ENCODE measurements at regions not wholly inside any gene's neighbourhood (a gene's known extent, or its start where the extent isn't known, plus 50 kb on each side); places are given as distances from the start of the nearest gene placed in this dataset.

DNA sequence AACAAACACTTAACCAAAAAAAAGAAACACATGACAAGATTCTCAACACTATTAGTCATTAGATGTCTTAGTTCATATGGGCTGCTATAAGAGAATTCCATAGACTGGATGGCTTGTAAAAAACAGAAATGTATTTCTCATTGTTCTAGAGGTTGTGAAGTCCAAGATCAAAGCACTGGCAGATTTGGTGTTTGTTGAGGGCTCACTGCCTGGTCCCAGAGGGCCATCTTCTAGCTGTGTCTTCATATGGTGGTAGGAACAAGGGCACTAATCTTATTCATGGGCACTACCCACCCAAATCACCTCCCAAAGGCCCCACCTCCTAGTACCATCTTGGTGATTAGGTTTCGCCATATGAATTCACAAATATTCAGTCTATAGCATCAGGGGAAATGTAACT is 162.5 kb upstream of the SDK2 start:
- no peak for DNase-seq (ENCODE audit: low read depth)

DNA sequence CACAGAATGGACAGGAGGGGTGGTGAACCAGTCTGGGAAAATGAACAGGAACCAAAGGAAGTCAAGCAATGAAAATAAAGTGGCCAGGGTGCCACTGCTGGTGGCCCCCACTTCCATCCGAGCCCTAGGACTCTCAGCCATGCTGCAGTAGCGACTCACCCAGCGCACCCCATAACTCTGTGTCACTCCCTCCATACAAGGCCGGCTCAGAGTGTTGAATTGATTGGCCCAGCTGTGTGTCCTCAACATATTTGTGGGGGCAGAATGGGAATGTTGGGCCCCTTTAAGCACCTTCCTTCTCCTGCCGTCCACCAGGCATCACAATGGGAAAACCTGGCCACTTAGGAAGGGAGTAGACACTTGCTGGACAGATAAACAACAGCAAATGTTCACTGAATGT is 169.0 kb upstream of the SDK2 start:
- DNase-seq (ENCODE audit: low read depth), result no peak

DNA sequence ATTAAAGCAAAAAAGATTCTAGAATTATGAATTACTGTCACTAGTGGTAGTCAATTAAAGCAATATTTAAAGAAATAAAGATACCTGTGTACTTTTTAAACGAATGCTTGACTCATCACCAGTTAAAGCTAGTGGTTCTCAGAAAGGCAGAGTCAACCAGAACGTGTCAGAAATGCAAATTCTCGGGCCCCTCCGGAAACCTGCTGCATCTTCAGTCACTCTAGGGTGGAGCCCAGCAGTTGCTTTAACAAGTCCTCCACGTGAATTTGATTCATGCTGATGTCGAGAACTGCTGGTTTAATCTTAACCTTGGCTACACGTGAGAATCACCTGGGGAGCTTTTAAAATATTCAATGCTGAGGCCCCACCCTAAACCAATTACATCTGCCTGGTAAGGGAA is 169.8 kb upstream of the SDK2 start:
- no peak for DNase-seq (ENCODE audit: low read depth)

DNA sequence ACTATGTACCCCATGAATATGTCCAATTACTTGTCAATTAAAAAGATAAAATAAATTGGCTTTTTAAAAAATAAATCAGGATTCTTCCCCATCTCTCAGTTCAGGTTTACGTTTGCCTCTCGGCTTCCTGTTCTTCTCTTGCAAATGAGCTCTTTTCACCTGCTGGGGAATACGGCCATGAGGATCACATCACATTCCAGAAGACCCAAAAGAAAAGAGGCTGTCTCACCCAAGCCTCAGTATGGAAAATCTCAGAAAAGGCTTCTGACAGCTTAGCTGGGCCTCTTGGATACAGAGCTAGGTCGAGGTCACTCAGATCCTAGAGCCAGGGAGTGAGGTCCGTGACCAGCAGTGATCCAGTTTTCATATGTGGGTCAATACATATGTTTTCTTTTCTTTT is 171.2 kb upstream of the SDK2 start:
- no peak for DNase-seq (ENCODE audit: low read depth)

DNA sequence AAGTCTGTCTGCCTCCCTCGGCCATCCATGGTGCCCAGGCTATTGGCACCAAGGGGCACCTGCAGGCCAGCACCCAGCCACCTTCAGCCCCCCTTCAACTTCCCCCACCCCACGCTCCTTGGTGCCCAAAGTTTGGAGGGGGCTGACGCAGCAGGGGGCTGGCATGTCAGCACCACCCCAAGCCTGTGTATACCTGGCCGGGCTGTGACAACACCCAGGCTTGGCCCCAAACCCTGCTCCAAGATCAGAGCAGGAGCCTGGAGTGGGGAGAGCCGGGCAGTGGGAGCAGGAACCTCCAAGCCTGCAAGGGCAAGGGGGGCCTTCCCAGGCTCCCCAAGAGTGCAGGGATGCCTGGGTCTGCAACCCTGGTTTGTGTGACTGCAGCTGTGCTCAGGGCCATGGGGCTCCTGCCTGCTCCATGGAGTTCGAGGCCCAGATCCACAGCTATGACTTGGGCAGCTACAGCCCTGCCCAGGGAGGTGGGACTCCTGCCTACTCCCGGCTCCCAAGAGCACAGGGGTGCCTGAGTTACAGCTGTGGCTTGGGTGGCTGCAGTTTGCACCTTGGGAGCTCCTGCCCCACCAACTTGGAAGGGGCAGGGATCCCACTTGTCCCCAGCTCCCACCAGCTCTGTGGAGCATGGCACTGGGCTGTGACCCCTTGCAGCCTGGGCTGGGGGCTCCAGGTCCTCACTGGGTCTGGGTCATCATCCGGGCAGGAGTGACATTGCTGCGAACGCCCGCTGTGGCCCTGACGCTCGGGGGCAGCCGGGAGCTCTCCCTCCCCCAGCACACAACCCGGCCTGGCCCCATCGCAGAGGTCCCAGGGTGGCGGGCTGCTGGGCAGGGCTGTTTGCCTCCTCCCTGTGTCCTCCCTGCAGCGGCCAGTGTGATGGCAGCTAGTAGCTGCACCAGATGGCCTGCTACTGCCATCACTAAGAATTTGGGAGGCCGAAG is 175.5 kb upstream of the SDK2 start:
- DNase-seq (ENCODE audit: low read depth), result no peak

DNA sequence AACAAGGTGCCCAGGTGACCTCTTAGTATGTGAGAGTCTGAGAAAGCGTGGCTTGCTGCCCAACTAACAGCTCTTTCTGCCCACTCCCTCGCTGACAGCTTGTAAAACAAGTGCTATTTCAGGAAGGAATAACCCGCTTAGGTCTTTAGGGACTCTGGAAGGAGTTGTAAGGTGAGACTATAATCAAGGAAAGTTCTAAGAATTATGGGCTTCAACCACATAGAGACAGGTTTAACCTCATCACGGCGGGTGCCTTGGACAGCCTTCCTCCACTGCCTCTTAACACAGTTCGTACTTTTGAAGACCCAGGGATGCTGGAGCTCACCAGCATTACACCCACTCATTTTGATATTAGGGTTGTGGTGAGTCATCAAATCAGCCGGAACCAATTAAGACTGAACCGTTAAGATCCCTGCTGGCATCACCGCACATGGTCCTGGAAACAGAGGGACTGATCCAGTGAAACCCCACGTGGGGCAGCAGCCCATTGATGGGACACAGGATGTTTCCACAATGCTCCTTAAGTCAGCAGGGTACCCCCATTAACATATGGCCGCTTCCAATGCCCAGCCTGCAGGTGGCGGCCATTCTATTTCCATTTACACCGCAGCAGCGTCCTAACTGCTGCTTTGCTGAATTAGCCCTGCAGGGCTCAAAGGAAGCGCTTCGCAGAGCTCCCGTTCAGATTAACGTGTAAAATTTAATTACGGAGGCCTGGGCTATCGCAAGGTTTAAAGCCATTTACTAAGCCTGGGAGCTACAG is 176.6 kb upstream of the SDK2 start:
- DNase-seq (ENCODE audit: low read depth), result no peak

DNA sequence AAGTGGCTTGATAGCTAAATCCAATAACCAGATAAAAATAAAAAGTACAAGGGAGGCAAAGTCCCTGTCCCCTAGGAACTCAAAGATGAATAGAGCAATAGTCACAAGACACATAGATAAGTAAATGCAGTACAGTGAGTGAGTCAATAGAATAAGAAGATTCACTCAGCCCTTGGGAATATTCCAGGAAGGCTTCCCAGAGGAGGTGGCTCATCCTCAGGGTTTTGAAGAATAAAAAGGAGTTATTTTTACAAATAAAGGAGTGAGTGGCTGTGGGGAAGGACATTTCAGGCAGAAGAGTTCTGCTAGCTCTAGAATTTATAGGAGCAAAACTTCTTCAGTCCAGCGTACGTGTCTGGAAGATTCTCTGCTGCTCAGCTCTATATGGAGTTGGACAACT is 177.4 kb upstream of the SDK2 start:
- no peak for DNase-seq (ENCODE audit: low read depth)

DNA sequence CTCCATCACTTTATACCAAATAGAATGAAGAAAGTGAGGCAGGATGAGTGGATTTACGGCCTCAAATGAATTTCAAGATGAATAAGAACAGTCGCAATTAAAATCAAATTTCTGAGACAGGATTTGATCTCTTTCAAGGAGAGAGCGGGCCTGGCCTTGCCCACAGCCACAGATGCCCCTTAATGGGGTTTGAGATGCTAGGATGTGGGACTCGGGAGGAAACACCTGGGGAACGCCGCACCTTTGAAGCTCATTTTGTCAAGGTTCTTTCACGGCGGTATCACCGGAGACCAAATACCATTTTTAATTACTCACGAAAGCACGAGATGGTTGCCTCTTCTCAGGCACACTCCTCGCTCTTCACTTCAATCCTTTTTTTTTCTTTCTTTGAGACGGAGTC is 178.1 kb upstream of the SDK2 start:
- no peak for DNase-seq (ENCODE audit: low read depth)

DNA sequence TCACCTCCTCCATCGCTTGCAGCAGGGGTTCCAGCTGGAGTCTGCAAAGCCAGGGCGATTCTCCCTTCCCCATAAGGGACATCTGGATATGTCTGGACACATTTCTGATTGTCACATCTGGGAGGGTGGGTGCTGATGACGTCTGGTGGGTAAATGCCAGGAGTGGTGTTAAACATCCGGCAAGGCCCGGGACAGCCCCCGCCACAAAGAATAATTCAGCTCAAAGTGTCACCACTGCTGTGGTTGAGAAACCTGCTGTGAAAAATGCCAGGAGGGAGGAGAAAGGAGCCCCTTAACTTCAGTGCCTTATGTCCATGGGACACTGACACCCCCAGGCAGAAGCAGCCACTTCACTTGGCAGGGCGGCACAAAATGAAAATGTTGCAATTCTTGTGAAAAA is 179.4 kb upstream of the SDK2 start:
- DNase-seq (ENCODE audit: low read depth), result no peak

DNA sequence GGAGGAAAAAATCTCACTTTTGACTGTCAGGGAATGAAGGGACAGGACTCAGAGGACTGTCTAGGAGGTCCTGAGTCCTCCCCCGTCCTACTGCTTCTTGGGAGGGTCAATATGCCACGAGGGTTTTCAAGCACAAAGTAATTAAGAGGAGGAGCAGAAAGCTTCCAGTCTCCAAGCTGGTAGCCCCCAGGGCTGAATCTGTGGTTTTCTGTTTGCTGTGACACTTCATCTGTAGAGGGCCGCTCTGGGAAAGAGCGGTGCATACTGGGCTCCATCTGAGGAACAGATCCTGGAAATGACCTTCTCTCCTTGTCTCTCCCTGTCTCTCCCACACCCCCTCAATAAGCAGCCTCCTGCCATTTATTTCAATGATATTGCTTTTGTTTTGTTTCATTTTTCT is 180.1 kb upstream of the SDK2 start:
- DNase-seq (ENCODE audit: low read depth), result no peak

DNA sequence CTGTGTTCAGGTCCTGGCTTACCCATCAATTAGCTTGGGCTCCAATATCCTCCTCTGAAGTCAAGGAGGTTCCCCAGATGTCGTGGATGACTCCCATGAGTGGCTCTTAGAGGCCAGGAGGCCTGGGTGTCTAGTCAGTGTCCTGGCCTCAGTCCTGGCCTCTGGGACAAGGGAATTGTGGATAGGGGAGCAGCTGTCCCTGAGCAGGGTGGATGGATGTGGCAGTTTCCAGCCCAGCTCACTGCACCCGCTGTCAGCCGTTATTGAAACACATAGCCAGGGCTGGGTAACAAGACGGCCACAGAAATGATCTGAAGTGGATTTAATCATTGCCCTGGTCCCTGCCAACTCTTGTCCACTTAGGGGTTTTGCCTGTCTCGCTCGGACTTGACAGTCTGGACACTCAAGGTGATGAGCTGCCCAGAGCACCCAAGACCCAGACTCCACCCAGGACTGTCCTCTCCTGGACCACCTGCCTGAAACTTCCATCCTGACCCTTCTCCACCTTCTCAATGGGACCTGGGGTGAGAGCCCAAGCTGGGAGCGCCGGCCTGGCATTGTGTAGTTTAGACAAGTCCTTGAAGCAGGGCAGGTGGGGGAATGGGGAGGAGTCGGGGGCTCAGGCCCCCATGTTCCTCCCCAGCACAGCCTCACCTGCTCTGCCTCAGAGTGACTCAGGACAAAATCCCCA is 182.1 kb upstream of the SDK2 start:
- no peak for DNase-seq (ENCODE audit: low read depth)

DNA sequence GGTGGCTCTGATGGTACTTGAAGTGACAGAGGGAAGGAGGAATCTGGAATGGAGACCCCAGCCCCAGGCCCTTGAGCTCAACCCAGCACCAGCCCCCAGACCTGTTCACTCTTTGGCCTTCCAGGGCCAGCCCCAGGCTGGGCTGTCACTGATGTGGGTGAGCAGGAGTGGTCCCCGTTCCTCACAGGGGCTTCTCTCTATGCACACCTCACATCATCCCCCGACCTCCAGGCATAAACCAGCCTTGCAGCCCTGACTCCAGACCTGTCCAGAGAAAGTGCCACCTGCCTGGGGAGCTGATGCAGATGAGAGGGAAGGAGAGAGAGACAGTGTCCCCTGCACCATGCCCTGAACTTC is 182.6 kb upstream of the SDK2 start:
- DNase-seq (ENCODE audit: low read depth), result no peak

DNA sequence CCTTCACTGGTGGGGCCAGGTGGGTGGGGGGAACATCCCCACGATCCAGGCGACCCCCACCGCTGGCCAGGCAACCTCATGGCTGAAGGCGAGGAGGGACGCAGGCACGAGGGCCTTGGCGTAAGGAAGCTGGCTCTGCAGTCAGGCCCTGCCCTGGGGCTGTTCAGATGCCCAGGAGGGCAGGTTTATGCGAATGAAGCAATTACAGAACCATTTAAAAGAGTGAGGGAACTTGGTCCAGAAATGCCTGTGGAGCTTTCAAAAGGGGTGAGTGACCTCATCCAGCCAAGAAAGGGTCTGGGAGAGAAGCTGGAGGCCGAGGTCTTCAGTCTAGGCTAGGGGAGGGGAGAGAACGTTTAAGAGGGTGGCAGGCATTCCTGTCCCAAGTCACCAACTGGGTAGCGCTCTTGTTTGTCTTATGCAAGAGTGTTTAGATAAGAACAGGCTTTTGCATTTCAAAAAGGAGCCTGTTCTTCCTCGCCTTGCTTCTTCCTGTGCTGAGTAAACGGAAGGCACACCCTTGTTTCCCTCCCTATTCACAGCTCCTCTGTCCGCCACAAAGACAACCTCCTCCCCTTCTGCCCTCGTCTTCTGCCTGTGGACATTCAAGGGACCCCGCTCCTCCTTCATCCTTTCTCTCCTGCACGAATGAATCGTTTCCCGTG is 183.5 kb upstream of the SDK2 start:
- no peak for DNase-seq (ENCODE audit: low read depth)

DNA sequence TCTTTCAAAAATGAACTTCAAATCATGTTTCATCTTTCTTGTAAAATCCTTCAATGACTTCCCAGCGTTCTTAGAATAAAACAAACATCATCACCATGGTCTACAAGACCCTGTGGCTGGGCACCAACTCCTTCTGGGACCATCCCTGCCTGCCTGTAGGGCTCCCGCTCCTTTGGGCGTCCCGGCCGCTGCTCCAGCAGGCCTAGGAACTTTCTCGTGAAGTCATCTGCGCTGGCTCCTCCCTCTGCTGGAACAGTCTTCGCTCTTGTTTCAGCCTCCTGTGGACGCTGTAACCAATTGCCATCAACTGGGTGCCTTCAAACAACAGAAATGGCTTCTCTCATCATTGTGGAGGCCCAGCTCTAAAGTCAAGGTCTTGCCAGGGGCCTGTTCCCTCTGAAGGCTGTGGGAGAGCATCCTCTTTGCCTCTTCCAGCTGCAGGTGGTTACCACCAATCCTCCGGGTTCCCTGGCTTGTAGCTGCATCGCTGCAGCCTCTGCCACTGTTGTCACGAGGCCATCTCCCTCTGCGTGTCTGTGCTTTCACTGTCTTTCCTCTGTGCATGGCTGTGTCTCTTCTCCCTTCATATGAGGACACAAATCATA is 185.5 kb upstream of the SDK2 start:
- no peak for DNase-seq (ENCODE audit: low read depth)

DNA sequence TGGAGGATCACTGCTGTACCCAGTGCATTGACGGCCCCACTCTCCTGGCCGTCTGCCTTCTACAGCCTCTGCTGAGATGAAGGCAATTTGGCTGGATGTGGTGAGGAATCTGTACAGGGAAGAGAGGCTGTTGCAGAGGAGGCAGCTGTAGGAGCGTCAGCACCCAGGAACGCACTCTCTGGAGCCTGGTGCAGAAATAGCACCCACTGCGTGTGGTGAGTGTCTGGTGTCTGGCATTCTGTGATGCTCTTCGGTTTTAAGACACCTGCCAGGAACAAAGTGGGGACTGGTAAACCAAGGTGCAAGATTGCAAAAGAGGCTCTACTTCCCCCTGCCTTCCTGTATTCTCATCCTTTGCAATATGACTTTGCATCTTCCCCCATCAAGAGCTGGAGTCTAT is 187.5 kb upstream of the SDK2 start:
- no peak for DNase-seq (ENCODE audit: low read depth)

DNA sequence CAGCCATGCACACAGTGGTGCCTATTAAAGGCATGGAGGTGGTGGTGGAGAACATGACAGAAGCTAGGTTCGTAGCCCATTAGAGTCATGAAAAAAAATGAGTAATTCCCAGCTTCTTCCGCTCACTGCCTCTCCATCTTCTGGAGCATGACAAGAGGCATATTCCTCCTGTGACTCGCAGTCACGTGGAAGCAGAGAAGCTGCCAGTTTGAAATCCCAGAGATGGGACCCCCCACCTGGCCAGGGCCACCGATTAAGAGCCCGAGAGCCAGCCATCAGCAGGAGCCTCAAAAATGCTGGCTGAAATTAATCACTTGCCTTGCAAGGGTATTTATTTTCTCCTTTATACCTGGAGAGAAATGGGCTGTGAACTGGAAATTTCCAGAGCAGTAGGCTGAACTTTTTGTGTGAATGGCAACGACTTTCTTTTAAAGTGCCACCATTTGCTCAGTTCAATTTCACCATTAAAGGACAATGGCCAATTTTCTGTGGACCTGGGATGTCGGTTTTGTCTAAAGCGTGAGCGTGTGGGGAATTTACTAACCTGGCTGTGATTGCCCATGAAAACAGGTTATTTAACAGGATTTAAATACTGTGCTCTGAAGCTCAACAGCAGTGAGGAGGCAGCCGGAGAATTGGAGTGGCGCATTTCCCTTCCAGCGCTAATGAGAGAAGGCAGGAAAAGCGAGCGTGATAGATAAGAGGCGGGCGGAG is 189.7 kb upstream of the SDK2 start:
- no peak for DNase-seq (ENCODE audit: low read depth)

DNA sequence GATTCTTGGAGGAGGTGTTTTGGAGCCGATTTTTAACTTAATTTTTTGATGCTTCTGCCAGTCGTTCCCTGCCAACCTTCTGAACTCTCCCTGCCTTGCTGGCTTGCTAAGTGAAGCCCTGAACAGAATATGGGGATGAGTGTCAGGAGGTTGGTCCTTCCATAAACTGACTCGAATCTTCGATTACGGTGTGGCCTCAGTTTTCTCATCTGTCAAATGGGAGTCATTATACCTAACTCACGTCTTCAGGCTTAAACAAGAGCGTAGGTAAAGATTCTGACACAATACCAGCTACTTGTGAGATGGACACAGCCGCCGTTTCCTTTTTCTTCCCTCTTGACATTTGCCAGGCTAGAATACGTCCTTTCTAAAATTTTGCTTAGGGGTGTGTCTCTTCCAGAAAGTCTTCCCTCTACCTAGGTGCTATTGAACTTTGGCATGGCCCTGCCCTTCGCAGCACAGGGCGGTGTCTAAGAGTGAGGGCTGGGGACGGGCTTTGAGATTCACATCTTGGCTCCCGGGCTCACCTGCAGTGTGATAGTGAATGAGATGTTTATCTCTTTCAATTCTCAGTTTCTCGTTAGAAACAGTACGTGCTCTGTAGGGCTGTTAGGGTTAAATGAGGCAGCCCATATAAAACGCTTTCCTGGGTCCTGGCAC is 190.6 kb upstream of the SDK2 start:
- no peak for DNase-seq (ENCODE audit: low read depth)

DNA sequence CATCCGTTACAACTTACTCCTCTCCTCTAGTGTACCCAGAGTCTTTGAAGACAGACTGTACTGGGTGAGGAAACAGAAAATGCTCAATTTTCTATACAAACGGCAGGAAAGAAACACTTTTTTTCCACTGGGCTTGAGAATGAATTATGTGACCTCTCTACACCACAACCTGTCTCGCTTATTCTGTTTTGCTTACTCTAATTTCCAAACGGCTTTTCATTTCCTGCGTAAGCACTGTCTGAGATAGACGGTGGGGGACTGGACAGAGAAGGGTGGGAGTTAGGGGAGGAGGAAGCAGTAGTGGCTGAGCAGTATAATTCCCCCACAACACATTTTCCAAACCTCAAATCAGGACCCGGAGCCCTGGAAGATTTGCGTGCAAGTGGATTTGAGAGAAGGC is 191.4 kb upstream of the SDK2 start:
- DNase-seq (ENCODE audit: low read depth), result no peak

DNA sequence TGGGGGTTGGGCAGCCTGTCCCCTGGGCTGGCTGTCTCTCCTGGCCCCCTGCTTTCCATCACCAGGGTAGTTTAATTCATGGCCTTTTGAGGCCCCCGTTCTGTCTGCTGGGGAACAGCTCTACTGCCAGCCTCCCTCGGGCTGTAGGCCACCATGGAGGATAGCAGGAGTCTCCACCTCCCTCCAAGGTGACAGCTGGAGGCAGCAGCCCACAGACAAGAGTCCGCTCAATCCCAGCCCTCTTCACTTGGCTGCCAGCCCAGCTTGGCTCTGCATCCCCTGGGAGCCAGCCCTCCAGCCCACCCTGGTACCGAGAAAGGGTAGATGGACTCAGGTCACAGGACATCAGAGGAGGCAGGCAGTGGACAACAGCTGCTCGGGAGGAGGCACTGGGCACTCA is 194.6 kb upstream of the SDK2 start:
- no peak for DNase-seq (ENCODE audit: low read depth)

DNA sequence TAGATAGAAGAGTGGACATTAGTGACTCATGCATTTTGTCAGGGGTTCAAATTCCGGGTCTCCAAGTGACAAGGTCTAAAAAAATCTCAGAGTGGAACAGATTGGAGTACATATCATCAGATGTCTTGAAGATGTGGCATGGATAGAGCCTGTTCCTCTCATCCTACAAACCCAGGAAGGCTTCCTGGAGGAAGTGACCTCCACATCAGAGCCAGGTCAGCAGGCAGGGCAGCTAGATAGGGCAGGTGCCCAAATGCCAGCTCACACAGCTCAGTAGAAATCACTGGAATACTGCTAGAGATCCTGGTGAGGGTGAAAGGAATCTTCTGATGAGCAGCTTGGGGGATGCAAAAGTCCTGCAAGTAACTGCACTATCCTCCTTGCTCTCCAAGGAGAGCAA is 196.6 kb upstream of the SDK2 start:
- DNase-seq (ENCODE audit: low read depth), result no peak
